Neuron (in vitro differentiated cells): ENCODE measurements at regions not wholly inside any gene's neighbourhood (a gene's known extent, or its start where the extent isn't known, plus 50 kb on each side); places are given as distances from the start of the nearest gene placed in this dataset.
"Not testable (repeated sequence)": the region's sequence is repeated elsewhere in the genome, so short reads cannot be mapped to it uniquely, and the experiment has no call there.

Source experiments
- H2AFZ ChIP-seq: one replicate; pipeline ENCODE4 v1.6.1; 2013; ENCODE audit warnings: low read depth, mild to moderate bottlenecking, inconsistent platforms, low read length, moderate library complexity
- H3K27me3 ChIP-seq: one replicate; pipeline ENCODE4 v1.6.1; 2013; ENCODE audit warnings: low read length; ENCODE audit not compliant: insufficient read depth
- H3K36me3 ChIP-seq: one replicate; pipeline ENCODE4 v1.6.1; 2013; ENCODE audit warnings: low read length; ENCODE audit not compliant: insufficient read depth
- H3K4me1 ChIP-seq: one replicate; pipeline ENCODE4 v1.6.1; 2013; ENCODE audit warnings: low read length; ENCODE audit not compliant: insufficient read depth
- H3K4me3 ChIP-seq: 2 replicates; pipeline ENCODE4 v1.5.1; 2013; ENCODE audit warnings: mild to moderate bottlenecking, low read length, moderate library complexity
- H3K9me3 ChIP-seq: one replicate; pipeline ENCODE4 v1.6.1; 2013; ENCODE audit warnings: low read length

DNA sequence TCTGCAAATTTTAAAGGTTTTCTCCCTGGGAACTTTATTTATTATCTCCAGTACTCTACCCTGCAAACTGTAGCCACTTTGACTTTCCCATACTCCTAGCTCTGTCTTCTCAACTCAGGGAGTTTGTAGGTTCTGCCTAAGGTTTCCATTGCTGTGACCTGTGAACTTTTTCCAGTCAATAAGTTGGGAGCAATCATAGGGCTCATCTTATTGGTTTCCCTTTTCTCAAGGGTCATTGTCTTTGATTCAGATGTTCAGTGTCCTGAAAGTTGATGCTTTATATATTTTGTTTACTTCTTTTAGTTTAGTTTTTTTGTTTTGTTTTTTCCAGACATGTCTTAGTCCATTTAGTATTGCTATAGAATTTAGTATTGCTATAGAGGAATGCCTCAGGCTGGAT is 85.3 kb upstream of the NUDT6 start:
- Histone ChIP-seq H2AFZ (no peak overlapping the region), H3K4me1 (no peaks in the 10 kb centered on the region), H3K9me3 (no peaks in the 10 kb centered on the region), H3K36me3 (no peaks in the 10 kb centered on the region), H3K27me3 (no peaks in the 10 kb centered on the region), H3K4me3 (no peak overlapping the region)

DNA sequence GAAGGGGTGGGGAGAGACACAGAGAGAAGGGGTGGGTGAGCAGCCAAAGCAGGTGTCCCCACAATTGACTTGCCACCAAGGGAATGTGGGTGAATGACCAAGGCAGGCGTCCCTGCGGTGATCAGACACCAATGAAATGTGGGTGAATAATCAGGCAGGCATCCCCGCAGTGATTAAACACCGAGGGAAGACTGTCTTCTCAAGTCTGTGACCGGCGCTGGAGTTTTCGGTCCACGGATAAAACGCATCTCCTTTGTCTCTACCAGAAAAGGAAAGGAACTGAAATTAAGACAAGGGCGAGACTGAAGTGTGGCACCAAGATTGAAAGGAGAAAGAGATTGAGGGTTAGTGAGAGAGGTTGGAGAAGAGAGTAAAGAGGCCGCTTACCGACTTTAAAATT is 90.0 kb upstream of the NUDT6 start:
- not testable (repeated sequence) for H3K36me3 ChIP-seq, H2AFZ ChIP-seq, H3K27me3 ChIP-seq, H3K4me3 ChIP-seq, H3K9me3 ChIP-seq, H3K4me1 ChIP-seq

DNA sequence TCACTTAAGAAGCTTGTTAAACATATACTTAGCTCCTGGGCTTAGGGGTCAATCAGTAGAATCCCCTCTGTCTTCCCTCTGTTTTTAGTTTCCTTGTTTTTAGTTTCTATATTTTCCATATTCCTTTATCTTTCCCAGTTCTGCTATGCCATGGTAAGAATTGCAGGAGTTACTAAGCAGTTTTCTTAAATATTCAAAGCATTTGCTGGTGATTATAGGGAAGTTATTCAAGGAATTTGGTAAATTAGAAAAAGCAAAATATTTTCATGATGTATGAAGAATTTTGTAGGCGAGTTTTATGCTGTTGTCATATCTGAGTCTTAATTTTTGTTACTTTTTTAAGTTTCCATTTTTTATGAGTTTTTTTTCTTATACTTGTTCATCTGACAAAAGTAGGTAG is 91.6 kb upstream of the NUDT6 start:
- no peaks in the 10 kb centered on the region for H3K4me1 ChIP-seq
- no peaks in the 10 kb centered on the region for H3K27me3 ChIP-seq
- H2AFZ ChIP-seq: no peak overlapping the region
- no peaks in the 10 kb centered on the region for H3K36me3 ChIP-seq
- no peak overlapping the region for H3K4me3 ChIP-seq
- H3K9me3 ChIP-seq: no peaks in the 10 kb centered on the region

DNA sequence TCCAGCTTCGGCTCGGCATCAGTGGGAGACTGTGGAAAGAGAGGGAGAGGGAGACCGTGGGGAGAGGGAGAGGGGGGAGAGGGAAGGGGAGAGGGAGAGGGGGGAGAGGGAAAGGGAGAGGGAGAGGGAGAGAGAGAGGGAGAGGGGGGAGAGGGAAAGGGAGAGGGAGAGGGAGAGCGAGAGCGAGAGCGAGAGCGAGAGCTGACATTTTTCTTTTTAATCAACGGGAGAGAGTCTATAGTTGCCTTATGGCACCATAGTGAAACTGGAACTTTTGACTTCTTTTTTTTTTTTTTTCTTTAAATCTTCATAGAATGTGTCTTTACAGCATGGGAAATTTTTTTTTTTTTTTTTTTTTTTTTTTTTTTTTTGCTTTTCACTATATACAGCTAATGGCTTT is 94.7 kb upstream of the NUDT6 start:
- H3K27me3 ChIP-seq: no peaks in the 10 kb centered on the region
- H3K4me1 ChIP-seq: no peaks in the 10 kb centered on the region
- no peak overlapping the region for H3K4me3 ChIP-seq
- H2AFZ ChIP-seq: no peak overlapping the region
- H3K9me3 ChIP-seq: no peaks in the 10 kb centered on the region
- H3K36me3 ChIP-seq: no peaks in the 10 kb centered on the region

DNA sequence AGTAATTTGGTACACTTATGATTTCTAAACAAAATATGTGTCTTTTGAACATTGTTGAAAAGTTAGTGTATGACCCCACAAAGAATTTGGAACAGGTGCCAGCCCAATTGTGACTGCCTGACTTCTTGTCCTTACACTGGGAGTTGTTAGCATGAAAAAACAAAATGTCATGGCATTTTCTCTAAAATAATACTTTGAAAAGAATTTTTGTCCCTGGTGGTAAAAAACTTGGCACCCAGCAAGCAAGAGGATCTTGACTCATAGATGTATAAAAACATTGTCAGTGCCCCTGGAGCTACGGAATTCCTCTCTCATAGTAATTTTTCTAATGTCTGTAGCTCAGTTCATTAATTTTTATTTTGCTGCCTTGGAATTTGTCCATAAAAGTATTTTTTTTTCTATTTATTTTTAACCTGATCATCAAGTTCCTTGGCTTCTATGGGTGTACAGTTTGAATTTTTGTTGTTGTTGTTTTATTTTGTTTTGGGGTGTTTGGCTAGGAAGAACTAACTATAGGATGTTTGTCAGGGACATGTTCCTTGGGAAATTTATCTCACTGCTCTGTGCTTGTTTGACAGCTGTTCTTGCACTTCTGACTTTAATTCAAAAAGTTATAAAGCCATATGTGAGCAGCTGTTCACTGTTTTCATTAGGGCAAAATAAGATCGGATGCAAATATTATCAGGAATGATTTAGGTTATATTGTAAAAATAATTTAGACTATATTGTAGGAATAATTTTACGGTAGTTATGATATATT is 95.4 kb upstream of the NUDT6 start:
- H3K27me3 ChIP-seq: no peaks in the 10 kb centered on the region
- H3K4me1 ChIP-seq: no peaks in the 10 kb centered on the region
- H3K4me3 ChIP-seq: no peak overlapping the region
- no peak overlapping the region for H2AFZ ChIP-seq
- no peaks in the 10 kb centered on the region for H3K9me3 ChIP-seq
- no peaks in the 10 kb centered on the region for H3K36me3 ChIP-seq

DNA sequence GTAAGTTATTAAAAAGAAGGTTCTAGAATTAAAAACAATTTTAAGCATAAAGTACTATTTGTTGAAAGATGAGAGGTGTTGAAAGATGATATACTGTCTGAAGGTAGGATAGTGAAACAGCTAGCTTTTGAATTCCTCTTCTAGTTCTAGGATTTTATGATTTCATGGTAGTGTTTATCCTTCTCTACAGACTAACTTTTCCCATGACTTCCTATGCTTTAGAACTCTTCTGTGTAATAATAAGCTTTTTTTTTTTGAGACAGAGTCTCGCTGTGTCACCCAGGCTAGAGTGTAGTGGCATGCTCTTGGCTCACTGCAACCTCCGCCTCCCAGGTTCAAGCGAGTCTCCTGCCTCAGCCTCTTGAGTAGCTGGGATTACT is 96.0 kb upstream of the NUDT6 start:
- no peak overlapping the region for H2AFZ ChIP-seq
- no peaks in the 10 kb centered on the region for H3K9me3 ChIP-seq
- no peaks in the 10 kb centered on the region for H3K4me1 ChIP-seq
- H3K4me3 ChIP-seq: no peak overlapping the region
- H3K27me3 ChIP-seq: no peaks in the 10 kb centered on the region
- no peaks in the 10 kb centered on the region for H3K36me3 ChIP-seq

DNA sequence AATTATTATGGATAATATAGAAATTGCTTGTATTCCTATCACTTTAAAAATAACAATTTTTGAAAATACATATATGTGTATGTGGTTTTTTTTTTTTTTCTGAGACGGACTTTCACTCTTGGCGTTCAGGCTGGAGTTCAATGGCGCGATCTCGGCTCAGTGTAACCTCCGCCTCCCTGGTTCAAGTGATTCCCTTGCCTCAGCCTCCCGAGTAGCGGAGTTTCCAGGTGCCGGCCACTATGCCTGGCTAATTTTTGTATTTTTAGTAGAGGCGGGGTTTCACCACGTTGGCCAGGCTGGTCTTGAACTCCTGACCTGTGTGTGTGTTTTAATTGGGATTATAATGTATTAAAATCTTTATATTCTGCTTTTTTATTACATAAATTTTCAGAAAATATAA is 97.9 kb upstream of the NUDT6 start:
- H3K4me1 ChIP-seq: no peaks in the 10 kb centered on the region
- no peak overlapping the region for H3K4me3 ChIP-seq
- no peak overlapping the region for H2AFZ ChIP-seq
- no peaks in the 10 kb centered on the region for H3K27me3 ChIP-seq
- H3K36me3 ChIP-seq: no peaks in the 10 kb centered on the region
- no peaks in the 10 kb centered on the region for H3K9me3 ChIP-seq

DNA sequence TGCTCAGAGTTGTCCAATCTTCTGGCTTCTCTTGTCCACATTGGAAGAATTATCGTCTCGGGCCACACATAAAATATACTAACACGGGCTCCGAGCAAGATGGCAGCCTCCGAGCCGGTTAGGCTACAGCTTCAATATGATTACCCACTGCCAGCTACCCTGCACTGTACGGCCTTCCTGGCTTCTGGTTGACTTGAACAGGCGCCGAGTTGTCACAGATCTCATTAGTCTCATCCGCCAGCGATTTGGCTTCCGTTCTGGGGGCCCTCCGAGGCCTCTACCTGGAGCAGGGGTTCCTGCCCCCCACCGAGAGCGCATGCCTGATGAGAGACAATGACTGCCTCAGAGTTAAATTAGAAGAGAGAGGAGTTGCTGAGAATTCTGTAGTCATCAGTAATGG is 101.2 kb upstream of the NUDT6 start:
- no peaks in the 10 kb centered on the region for H3K4me1 ChIP-seq
- H2AFZ ChIP-seq: no peak overlapping the region
- no peaks in the 10 kb centered on the region for H3K9me3 ChIP-seq
- peaks cover 5% of the 10 kb centered on the region for H3K36me3 ChIP-seq
- no peak overlapping the region for H3K4me3 ChIP-seq
- no peaks in the 10 kb centered on the region for H3K27me3 ChIP-seq

DNA sequence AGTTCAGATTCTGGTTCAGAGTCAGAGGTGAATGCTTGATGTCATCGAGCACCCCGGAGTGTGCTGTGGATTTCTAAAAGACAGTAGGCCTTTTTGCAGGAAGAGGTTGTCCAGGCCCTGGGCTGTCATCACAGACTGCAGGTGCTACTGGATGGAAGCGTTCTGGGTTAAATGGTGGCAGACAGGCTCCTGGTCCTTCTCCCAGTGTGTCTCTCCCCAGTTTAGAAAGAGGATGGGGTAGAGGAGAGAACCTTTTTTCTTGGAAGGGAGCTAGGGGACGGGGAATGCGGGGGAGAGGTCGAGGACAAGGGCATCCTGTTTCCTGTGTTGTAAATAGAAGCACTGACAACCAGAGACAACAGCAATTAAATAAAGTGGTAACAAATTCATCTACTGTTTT is 102.3 kb upstream of the NUDT6 start:
- H3K4me1 ChIP-seq: no peaks in the 10 kb centered on the region
- H3K9me3 ChIP-seq: no peaks in the 10 kb centered on the region
- H3K4me3 ChIP-seq: no peak overlapping the region
- no peak overlapping the region for H2AFZ ChIP-seq
- H3K36me3 ChIP-seq: peaks cover 12% of the 10 kb centered on the region
- H3K27me3 ChIP-seq: no peaks in the 10 kb centered on the region

DNA sequence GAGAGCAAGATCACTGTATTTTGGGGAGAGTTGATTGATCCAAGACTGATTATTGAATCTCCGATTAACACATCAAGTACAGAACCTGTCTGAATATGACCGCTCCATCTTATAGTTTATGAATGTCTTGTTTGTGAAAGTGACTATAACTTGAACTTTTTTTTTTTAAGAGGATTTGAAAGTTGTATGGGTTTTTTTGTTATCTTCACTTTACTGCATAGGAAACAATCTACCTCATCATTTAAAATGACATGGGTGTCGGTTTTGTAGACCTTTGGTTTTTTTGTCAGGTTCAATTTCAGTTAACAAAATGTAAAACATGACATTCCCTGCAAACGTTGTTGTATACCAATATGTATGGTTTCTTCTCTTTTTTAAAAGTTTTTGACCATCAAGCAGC is 103.0 kb upstream of the NUDT6 start:
- peaks cover 12% of the 10 kb centered on the region for H3K36me3 ChIP-seq
- H3K27me3 ChIP-seq: no peaks in the 10 kb centered on the region
- H3K4me3 ChIP-seq: no peak overlapping the region
- no peak overlapping the region for H2AFZ ChIP-seq
- H3K9me3 ChIP-seq: no peaks in the 10 kb centered on the region
- no peaks in the 10 kb centered on the region for H3K4me1 ChIP-seq

DNA sequence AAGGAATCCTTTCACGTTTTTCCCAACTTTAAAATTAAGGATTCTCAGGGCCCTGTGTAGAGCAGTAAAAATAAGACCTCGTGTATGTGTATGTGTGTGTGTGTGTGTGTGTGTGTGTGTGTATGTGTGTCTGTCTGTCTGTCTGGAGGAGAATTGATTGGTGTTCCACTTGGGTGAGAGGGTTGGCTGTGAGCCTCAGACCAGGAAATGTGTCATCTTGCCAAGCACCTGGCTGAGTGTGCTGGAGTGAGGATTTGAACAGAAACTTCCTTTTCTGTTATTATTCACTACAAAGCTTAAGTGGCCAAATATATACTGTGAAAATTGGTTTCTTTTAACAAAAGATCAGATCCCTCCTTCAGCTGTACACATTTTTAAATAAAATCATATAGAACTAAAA is 103.6 kb upstream of the NUDT6 start:
- peaks cover 12% of the 10 kb centered on the region for H3K36me3 ChIP-seq
- not testable (repeated sequence) for H3K27me3 ChIP-seq, H3K4me1 ChIP-seq, H2AFZ ChIP-seq, H3K4me3 ChIP-seq, H3K9me3 ChIP-seq

DNA sequence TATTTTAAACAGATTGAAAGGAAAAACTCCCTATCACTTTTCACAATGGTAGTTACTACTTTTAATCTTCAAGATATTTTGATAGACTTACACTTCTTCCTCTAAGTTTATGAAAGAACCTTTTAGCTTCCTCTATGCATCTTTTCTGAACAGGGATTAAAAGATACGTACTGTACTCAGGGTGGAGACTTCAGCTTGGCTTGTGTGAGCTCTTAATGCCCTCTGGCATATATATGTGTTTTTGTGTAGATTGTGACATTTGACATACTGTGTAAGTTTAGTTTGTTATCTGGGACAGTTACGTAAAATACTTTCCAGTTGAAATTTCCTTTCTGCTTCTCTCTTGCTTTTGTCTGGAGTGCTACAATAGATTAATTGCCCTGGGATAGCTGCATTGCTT is 109.3 kb upstream of the NUDT6 start:
- Histone ChIP-seq H2AFZ (no peak overlapping the region), H3K27me3 (no peaks in the 10 kb centered on the region), H3K4me1 (no peaks in the 10 kb centered on the region), H3K9me3 (no peaks in the 10 kb centered on the region), H3K4me3 (no peak overlapping the region), H3K36me3 (peaks cover 12% of the 10 kb centered on the region)

DNA sequence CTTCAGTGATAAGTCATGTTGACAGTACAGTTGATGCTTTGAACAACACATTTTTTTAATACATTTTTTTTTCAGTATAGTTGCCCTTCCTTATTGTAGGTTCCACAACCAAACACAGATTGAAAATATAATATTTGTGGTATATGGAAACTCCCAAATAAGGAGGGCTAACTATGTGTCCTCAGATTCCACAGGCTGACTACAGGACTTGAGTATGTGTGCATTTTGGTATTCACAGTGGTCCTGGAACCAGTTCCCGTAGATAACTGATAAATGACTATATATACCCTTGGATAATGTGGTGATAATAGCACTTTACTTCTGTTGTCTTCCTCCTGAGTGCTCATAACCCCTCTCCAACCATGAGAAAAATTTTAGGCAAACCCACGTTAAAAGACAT is 111.6 kb upstream of the NUDT6 start:
- H2AFZ ChIP-seq: no peak overlapping the region
- no peak overlapping the region for H3K4me3 ChIP-seq
- no peaks in the 10 kb centered on the region for H3K27me3 ChIP-seq
- no peaks in the 10 kb centered on the region for H3K9me3 ChIP-seq
- H3K36me3 ChIP-seq: peaks cover 6% of the 10 kb centered on the region
- H3K4me1 ChIP-seq: no peaks in the 10 kb centered on the region

DNA sequence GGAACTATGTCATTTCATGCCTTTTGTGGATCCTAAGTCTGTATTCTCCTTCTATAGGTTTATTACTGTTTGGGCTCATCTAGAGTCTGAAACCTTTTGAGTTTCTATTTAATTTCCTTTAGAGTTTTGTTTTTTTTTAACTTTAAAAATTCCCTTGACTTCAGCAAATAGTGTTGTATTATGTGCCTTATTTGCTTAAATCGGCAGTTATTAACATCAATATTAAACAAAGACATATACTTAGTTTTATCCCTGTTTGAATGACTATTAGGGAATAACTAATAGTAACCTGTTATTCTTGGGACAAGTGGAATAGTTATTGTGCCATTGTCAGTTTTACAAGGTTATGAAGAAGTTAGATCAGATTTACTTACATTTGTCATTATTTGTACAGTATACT is 112.8 kb upstream of the NUDT6 start:
- no peaks in the 10 kb centered on the region for H3K4me1 ChIP-seq
- no peaks in the 10 kb centered on the region for H3K36me3 ChIP-seq
- no peak overlapping the region for H2AFZ ChIP-seq
- no peak overlapping the region for H3K4me3 ChIP-seq
- H3K27me3 ChIP-seq: no peaks in the 10 kb centered on the region
- no peaks in the 10 kb centered on the region for H3K9me3 ChIP-seq
